ENCODE measurements at regions not wholly inside any gene's neighbourhood (a gene's known extent, or its start where the extent isn't known, plus 50 kb on each side); places are given as distances from the start of the nearest gene placed in this dataset.

DNA sequence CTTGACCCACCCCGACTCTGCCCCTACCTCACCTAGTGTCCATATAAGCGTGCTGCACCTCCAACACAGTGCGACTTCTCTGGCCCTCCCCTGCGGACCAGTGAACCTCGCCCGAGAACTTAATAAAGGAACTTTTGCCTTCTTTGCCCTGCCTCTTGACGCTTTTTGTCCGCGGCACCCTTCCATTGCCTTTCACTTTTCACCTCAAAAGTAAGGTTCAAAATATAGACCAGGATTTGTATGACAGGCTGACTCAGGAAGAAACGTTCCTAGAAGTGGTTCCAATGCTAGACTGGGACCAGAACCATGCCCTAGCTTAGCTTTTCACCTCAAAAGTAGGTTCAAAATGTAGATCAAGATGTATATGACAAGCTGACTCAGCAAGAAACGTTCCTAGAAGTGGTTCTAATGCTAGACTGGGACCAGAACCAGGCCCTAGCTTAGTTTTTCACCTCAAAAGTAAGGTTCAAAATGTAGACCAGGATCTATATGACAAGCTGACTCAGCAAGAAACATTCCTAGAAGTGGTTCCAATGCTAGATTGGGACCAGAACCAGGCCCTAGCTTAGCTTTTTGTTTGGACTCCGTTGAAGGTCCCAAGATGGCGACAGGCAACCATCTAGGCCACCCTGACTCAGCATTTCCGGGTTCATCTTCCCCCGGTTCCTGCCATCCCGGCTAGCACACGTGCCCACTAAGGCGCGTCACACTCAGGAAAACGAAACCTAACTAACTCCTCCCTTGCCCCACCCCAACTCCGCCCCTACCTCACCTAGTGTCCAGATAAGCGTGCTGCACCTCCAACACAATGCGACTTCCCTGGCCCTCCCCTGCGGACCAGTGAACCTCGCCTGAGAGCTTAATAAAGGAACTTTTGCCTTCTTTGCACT is 51.0 kb upstream of the TMEM97 start:
- TF ChIP-seq, protein P1, sequence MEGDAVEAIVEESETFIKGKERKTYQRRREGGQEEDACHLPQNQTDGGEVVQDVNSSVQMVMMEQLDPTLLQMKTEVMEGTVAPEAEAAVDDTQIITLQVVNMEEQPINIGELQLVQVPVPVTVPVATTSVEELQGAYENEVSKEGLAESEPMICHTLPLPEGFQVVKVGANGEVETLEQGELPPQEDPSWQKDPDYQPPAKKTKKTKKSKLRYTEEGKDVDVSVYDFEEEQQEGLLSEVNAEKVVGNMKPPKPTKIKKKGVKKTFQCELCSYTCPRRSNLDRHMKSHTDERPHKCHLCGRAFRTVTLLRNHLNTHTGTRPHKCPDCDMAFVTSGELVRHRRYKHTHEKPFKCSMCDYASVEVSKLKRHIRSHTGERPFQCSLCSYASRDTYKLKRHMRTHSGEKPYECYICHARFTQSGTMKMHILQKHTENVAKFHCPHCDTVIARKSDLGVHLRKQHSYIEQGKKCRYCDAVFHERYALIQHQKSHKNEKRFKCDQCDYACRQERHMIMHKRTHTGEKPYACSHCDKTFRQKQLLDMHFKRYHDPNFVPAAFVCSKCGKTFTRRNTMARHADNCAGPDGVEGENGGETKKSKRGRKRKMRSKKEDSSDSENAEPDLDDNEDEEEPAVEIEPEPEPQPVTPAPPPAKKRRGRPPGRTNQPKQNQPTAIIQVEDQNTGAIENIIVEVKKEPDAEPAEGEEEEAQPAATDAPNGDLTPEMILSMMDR (IDR thresholded peaks at IDR 0.05; ENCODE audit: low read depth, low read length) = no peak
- no peak for DNase-seq (ENCODE audit: low read depth in 2 of 2)
- H3K4me3 ChIP-seq (replicated peaks in 1 of 2; ENCODE audit: low read depth in 2 of 2, low read length in 2 of 2) = no peak overlapping the region

GRCh38 chr17:28268610-28269313 is 50.2 kb upstream of the TMEM97 start:
- DNase-seq (ENCODE audit: low read depth in 2 of 2) = no peak
- TF ChIP-seq, protein P1 (IDR thresholded peaks at IDR 0.05; ENCODE audit: low read depth, low read length) = no peak
- H3K4me3 ChIP-seq (replicated peaks in 1 of 2; ENCODE audit: low read depth in 2 of 2, low read length in 2 of 2) = no peak overlapping the region
